ENCODE measurements at regions not wholly inside any gene's neighbourhood (a gene's known extent, or its start where the extent isn't known, plus 50 kb on each side); places are given as distances from the start of the nearest gene placed in this dataset.

GRCh38 chr15:52943746-52944145 is 153.6 kb upstream of the ONECUT1 start:
- Mint-ChIP-seq H3K27ac (no peak overlapping the region), H3K27me3 (ENCODE audit: low read depth) (no peaks in the 10 kb centered on the region; the same call in none of the 2 replicates), H3K4me3 (no peak overlapping the region), H3K9me3 (no peaks in the 10 kb centered on the region), H3K4me1 (no peaks in the 10 kb centered on the region), H3K36me3 (ENCODE audit: insufficient read depth in 1 of 3, low read depth in 3 of 3) (no peaks in the 10 kb centered on the region)
- no peak overlapping the region for H4K8ac ChIP-seq (replicated peaks; ENCODE audit: insufficient read length, low read depth, low read length)
- no peaks in the 10 kb centered on the region for H3K9me3 ChIP-seq (ENCODE audit: control insufficient read depth, low read depth, low read length)
- no peak overlapping the region for H3K18ac ChIP-seq (ENCODE audit: insufficient read length, low read depth, low read length)
- DNase-seq, result no peak
- no peak overlapping the region for H2AFZ ChIP-seq (ENCODE audit: low read length)
- no peaks in the 10 kb centered on the region for H3K23me2 ChIP-seq (ENCODE audit: insufficient read length, low read depth, low read length, poor library complexity, severe bottlenecking)
- H3K4me1 ChIP-seq (ENCODE audit: insufficient read depth, low read length), result no peaks in the 10 kb centered on the region
- H2BK12ac ChIP-seq (ENCODE audit: insufficient read length, low read depth, low read length), result no peak overlapping the region
- H2BK5ac ChIP-seq (ENCODE audit: insufficient read length, low read length), result no peak overlapping the region
- H3K27ac ChIP-seq (ENCODE audit: insufficient read length, low read depth, low read length), result no peak overlapping the region
- no peak overlapping the region for H2BK20ac ChIP-seq (ENCODE audit: low read depth, low read length, poor library complexity, severe bottlenecking)
- H3K27me3 ChIP-seq (ENCODE audit: insufficient read depth, low read length), result no peaks in the 10 kb centered on the region
- TF ChIP-seq CTCF (conservative IDR thresholded peaks at IDR 0.05), result no peak
- no peak overlapping the region for H3T11ph ChIP-seq (ENCODE audit: low read length)
- H2BK120ac ChIP-seq (ENCODE audit: low read depth, low read length, poor library complexity, severe bottlenecking), result no peak overlapping the region
- H3K79me2 ChIP-seq (ENCODE audit: insufficient read depth, low read length), result no peaks in the 10 kb centered on the region
- no peak overlapping the region for H2BK15ac ChIP-seq (ENCODE audit: low read depth, low read length)
- H3K14ac ChIP-seq (ENCODE audit: insufficient read depth, low read length), result no peak overlapping the region
- no peak overlapping the region for H4K91ac ChIP-seq (ENCODE audit: insufficient read length, low read depth, low read length)
- H3K23ac ChIP-seq (ENCODE audit: insufficient read length, low read depth, low read length), result no peak overlapping the region
- H3K56ac ChIP-seq (ENCODE audit: insufficient read length, low read depth, low read length), result no peak overlapping the region
- H2AK5ac ChIP-seq (ENCODE audit: insufficient read length, low read length), result no peak overlapping the region
- no peak overlapping the region for H3K4me2 ChIP-seq (ENCODE audit: insufficient read depth, insufficient read length, low read length)
- no peak overlapping the region for H3K4ac ChIP-seq (ENCODE audit: low read depth, low read length)
- WGBS (ENCODE audit: extremely low coverage, insufficient read length, low lambda C conversion rate), result no CpG with 5 or more reads among the region's 2 CpGs
- H3K79me1 ChIP-seq (ENCODE audit: insufficient read depth, low read depth, low read length, poor library complexity, severe bottlenecking), result no peaks in the 10 kb centered on the region
- no peak overlapping the region for H3K9ac ChIP-seq (ENCODE audit: extremely low read depth, insufficient read length, low read length)
- no peaks in the 10 kb centered on the region for H4K20me1 ChIP-seq (ENCODE audit: control insufficient read depth, insufficient read depth, insufficient read length)
- no peak overlapping the region for H4K5ac ChIP-seq (ENCODE audit: insufficient read length, low read depth, low read length)
